ENCODE measurements at regions not wholly inside any gene's neighbourhood (a gene's known extent, or its start where the extent isn't known, plus 50 kb on each side); places are given as distances from the start of the nearest gene placed in this dataset.

- TF ChIP-seq, protein P1, sequence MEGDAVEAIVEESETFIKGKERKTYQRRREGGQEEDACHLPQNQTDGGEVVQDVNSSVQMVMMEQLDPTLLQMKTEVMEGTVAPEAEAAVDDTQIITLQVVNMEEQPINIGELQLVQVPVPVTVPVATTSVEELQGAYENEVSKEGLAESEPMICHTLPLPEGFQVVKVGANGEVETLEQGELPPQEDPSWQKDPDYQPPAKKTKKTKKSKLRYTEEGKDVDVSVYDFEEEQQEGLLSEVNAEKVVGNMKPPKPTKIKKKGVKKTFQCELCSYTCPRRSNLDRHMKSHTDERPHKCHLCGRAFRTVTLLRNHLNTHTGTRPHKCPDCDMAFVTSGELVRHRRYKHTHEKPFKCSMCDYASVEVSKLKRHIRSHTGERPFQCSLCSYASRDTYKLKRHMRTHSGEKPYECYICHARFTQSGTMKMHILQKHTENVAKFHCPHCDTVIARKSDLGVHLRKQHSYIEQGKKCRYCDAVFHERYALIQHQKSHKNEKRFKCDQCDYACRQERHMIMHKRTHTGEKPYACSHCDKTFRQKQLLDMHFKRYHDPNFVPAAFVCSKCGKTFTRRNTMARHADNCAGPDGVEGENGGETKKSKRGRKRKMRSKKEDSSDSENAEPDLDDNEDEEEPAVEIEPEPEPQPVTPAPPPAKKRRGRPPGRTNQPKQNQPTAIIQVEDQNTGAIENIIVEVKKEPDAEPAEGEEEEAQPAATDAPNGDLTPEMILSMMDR (IDR thresholded peaks at IDR 0.05; ENCODE audit: insufficient read depth, low read depth, low read length): no peak
- CTCF ChIA-PET: interaction anchor here (1.2 to 3.1 kb wide), 6 partner anchors 8 to 643 kb away, joined by 4 to 13 read pairs (median 6); partner anchors contain the start of gene SNX18
- Histone ChIP-seq H3K36me3 (ENCODE audit: control insufficient read depth, insufficient read depth, low read length) (no peaks in the 10 kb centered on the region), H3K4me3 (ENCODE audit: low read depth, low read length) (no peak overlapping the region), H3K27me3 (ENCODE audit: control insufficient read depth, insufficient read depth, low read length) (peaks cover 2% of the 10 kb centered on the region)
- POLR2A ChIA-PET: no interaction called here
- no peak for DNase-seq (ENCODE audit: low read depth)
Observed at GRCh38 chr5:54886866-54887265, 98.5 kb downstream of the ESM1 start.

- no peak for DNase-seq (ENCODE audit: low read depth)
- no peaks in the 10 kb centered on the region for H3K36me3 ChIP-seq (ENCODE audit: control insufficient read depth, insufficient read depth, low read length)
- ChIA-PET POLR2A (interaction anchor here (0.6 kb wide), 1 partner anchor 179 kb away, joined by 3 read pairs; no protein-coding TSS in a partner anchor), CTCF (interaction anchor here (0.6 to 3.1 kb wide), 6 partner anchors 9 to 642 kb away, joined by 3 to 13 read pairs (median 4); no protein-coding TSS in a partner anchor)
- H3K27me3 ChIP-seq (ENCODE audit: control insufficient read depth, insufficient read depth, low read length): peaks cover 2% of the 10 kb centered on the region
- TF ChIP-seq, protein P1 (IDR thresholded peaks at IDR 0.05; ENCODE audit: insufficient read depth, low read depth, low read length): no peak
- H3K4me3 ChIP-seq (ENCODE audit: low read depth, low read length): no peak overlapping the region
Observed at GRCh38 chr5:54885636-54886035, 99.8 kb downstream of the ESM1 start.

GRCh38 chr5:54884195-54884536, 101.2 kb downstream of the ESM1 start:
- H3K27me3 ChIP-seq (ENCODE audit: control insufficient read depth, insufficient read depth, low read length): peaks cover 2% of the 10 kb centered on the region
- ChIA-PET CTCF (no interaction called here), POLR2A (no interaction called here)
- H3K4me3 ChIP-seq (ENCODE audit: low read depth, low read length): peak overlapping the region; percentile 49
- no peak for DNase-seq (ENCODE audit: low read depth)
- TF ChIP-seq, protein P1 (IDR thresholded peaks at IDR 0.05; ENCODE audit: insufficient read depth, low read depth, low read length): no peak
- H3K36me3 ChIP-seq (ENCODE audit: control insufficient read depth, insufficient read depth, low read length): no peaks in the 10 kb centered on the region

DNA sequence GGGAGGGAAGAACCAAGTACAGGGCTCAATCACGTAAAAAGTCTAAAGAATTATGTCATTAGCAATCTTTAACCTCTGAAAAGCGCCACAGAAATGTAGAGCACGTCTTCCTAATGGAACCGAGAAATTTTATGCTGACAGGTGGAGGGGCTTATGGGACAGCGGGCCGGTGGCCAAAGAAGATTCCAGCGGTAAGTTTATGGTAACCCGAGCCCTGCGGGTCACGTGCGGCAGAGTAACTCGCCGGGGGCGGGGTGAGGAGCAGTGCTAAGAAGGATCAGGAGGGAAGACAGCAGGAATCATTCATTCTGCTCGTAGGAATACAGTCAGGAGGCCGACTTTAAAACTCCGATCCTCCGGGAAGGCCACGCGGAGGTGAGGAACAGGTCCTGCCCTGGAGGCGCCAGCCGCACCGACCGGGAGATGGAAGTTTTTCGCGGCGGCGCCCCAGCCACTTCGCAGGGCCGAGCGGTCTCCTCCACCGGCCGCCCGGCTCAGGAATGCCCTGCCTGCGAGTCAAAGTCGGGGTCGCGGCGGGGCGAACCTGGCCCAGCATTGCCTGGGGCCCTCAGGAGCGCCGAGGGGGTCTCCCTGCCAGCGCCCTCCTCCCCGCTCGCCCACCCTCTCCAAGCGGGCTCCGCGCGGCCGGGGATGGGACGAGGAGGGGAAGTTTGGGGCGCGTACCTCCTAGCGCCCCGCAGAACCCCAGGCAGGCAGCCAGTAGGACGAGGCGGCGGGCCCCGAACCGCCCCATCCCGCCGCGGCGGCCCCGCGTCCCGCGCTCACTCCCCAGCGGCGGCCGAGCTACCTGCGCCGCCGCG, 101.8 kb downstream of the ESM1 start:
- ChIA-PET POLR2A (no interaction called here), CTCF (interaction anchor here (1.0 kb wide), 1 partner anchor 21 kb away, joined by 3 read pairs; no protein-coding TSS in a partner anchor)
- Histone ChIP-seq H3K36me3 (ENCODE audit: control insufficient read depth, insufficient read depth, low read length) (no peaks in the 10 kb centered on the region), H3K27me3 (ENCODE audit: control insufficient read depth, insufficient read depth, low read length) (peaks cover 2% of the 10 kb centered on the region), H3K4me3 (ENCODE audit: low read depth, low read length) (peak overlapping the region; percentile 49)
- no peak for DNase-seq (ENCODE audit: low read depth)
- TF ChIP-seq, protein P1 (IDR thresholded peaks at IDR 0.05; ENCODE audit: insufficient read depth, low read depth, low read length): no peak

DNA sequence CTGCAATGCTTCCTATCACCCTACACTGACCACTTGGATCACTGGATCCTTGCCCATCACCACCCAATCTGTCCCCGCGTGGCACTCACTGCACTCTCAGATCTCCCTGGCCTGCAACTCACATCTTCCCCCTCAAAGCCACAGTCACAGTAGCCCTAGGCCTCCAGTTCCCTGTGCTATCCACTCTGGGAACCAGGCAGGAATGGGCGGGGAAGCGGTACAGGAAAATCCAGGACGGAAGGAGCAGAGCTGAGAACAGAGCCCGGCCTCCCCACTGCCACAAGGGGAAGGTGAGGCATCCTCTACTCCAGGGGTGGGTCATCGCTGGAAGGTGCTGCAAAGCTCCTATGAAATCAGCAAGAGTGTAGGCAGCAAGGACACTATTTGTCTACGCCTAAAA, 102.6 kb downstream of the ESM1 start:
- Histone ChIP-seq H3K27me3 (ENCODE audit: control insufficient read depth, insufficient read depth, low read length) (peaks cover 2% of the 10 kb centered on the region; the same call in 1 of the 2 replicates), H3K4me3 (ENCODE audit: low read depth, low read length) (no peak overlapping the region), H3K36me3 (ENCODE audit: control insufficient read depth, insufficient read depth, low read length) (no peaks in the 10 kb centered on the region)
- DNase-seq (ENCODE audit: low read depth): no peak
- ChIA-PET CTCF (interaction anchor here (1.0 to 1.8 kb wide), 3 partner anchors 9 to 366 kb away, joined by 3 to 7 read pairs (median 5); partner anchors contain the start of gene SNX18), POLR2A (no interaction called here)
- TF ChIP-seq, protein P1 (IDR thresholded peaks at IDR 0.05; ENCODE audit: insufficient read depth, low read depth, low read length): no peak
